Glutamatergic neuron (in vitro differentiated cells): ENCODE measurements at regions not wholly inside any gene's neighbourhood (a gene's known extent, or its start where the extent isn't known, plus 50 kb on each side); places are given as distances from the start of the nearest gene placed in this dataset.
"Not testable (repeated sequence)": the region's sequence is repeated elsewhere in the genome, so short reads cannot be mapped to it uniquely, and the experiment has no call there.

Experiments
- DNase-seq: peaks from one replicate; pipeline ENCODE4 v3.0.0; 2022
- H3K27ac Mint-ChIP-seq: one replicate; pipeline ENCODE4 v1.8.0; 2020; ENCODE audit warnings: mild to moderate bottlenecking, mixed read lengths, inconsistent platforms; ENCODE audit not compliant: unreplicated experiment
- H3K27me3 Mint-ChIP-seq: one replicate; pipeline ENCODE4 v1.8.0; 2020; ENCODE audit warnings: mild to moderate bottlenecking, moderate library complexity, mixed read lengths, inconsistent platforms; ENCODE audit not compliant: unreplicated experiment
- H3K36me3 Mint-ChIP-seq: one replicate; pipeline ENCODE4 v1.8.0; 2020; ENCODE audit warnings: mild to moderate bottlenecking, mixed read lengths, inconsistent platforms; ENCODE audit not compliant: unreplicated experiment
- H3K4me1 Mint-ChIP-seq: one replicate; pipeline ENCODE4 v1.8.0; 2020; ENCODE audit warnings: mild to moderate bottlenecking, low read depth, mixed read lengths, inconsistent platforms; ENCODE audit not compliant: unreplicated experiment
- H3K4me3 Mint-ChIP-seq: one replicate; pipeline ENCODE4 v1.8.0; 2020; ENCODE audit warnings: mild to moderate bottlenecking, mixed read lengths, inconsistent platforms; ENCODE audit not compliant: unreplicated experiment
- H3K9me3 Mint-ChIP-seq: one replicate; pipeline ENCODE4 v1.8.0; 2020; ENCODE audit warnings: mild to moderate bottlenecking, moderate library complexity, mixed read lengths, inconsistent platforms; ENCODE audit not compliant: unreplicated experiment
- CTCF ChIP-seq: fragments of 200-600 bp; sonication (generic); IDR thresholded peaks from one replicate; pipeline ENCODE4 v1.5.0; 2021; ENCODE audit not compliant: partially characterized antibody, unreplicated experiment

DNA sequence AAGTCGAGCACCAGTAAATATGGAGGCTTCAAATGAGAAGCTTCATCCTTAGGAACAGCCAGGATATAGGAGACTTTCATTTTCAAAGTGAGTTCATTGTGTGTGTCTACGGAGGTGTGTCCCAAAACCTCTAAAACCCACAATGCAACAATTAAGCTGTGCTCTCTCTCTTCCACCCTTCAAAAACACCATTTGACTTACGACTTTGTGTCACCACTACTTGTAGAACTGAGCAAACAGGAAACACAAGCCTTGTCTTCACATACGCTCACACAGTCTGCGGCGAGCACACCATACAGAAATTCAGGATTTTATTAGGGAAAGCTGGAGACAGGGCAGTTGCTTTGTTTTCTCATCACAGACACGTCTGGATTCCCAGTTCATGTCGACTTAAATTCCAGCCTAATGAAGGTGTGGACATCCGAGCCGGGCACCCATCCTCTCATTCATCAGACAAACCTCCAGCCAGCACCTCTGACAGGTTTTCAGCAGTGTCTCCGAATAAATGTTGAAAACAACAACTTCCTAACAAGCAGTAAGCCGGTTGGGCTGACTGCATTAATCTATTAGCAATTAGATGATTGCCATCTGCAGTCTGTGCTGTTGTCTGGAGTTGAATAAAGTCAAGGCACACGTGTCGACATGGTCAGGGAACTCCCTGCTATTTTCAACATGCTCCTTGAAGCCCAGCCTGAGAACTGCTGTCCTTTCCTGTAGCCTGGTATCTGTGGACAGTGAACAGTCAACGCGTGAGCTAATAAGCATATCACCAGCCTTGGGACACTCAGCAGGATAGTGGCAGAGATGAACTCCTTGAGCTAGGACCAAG, 1411.1 kb downstream of the BRD1 start:
- Mint-ChIP-seq H3K27ac (no peak overlapping the region), H3K36me3 (peaks cover 5% of the 10 kb centered on the region), H3K4me3 (no peak overlapping the region), H3K27me3 (peaks cover 2% of the 10 kb centered on the region), H3K9me3 (peaks cover 2% of the 10 kb centered on the region), H3K4me1 (no peaks in the 10 kb centered on the region)
- no peak for TF ChIP-seq CTCF
- no peak for DNase-seq

- Mint-ChIP-seq H3K9me3 (peaks cover 2% of the 10 kb centered on the region), H3K4me1 (no peaks in the 10 kb centered on the region), H3K4me3 (no peak overlapping the region), H3K36me3 (peaks cover 5% of the 10 kb centered on the region), H3K27me3 (no peaks in the 10 kb centered on the region), H3K27ac (no peak overlapping the region)
- TF ChIP-seq CTCF, result no peak
- no peak for DNase-seq
Measured at GRCh38 chr22:48415520-48415919, 1412.2 kb downstream of the BRD1 start.

- Mint-ChIP-seq H3K27me3 (no peaks in the 10 kb centered on the region), H3K36me3 (no peaks in the 10 kb centered on the region), H3K4me1 (no peaks in the 10 kb centered on the region), H3K27ac (no peak overlapping the region), H3K9me3 (peaks cover 2% of the 10 kb centered on the region), H3K4me3 (no peak overlapping the region)
- no peak for TF ChIP-seq CTCF
- DNase-seq, result no peak
Measured at GRCh38 chr22:48414651-48415050, 1413.0 kb downstream of the BRD1 start.

DNA sequence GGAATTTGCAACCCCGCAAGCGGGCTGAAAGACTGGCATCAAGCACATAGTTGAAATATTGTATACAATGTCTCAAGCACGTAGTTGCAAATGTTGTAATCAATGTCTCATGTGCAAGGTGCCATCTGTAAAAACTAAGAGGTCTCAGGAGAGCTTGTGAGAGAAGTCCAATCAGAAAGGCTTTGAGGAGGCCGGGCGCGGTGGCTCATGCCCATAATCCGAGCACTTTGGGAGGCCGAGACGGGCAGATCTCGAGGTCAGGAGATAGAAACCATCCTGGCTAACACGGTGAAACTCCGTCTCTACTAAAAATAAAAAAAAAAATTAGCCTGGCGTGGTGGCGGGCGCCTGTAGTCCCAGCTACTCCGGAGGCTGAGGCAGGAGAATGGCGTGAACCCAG, 1414.7 kb downstream of the BRD1 start:
- not testable (repeated sequence) for H3K9me3 Mint-ChIP-seq, H3K36me3 Mint-ChIP-seq, H3K4me1 Mint-ChIP-seq, DNase-seq, H3K27me3 Mint-ChIP-seq, H3K4me3 Mint-ChIP-seq, H3K27ac Mint-ChIP-seq

DNA sequence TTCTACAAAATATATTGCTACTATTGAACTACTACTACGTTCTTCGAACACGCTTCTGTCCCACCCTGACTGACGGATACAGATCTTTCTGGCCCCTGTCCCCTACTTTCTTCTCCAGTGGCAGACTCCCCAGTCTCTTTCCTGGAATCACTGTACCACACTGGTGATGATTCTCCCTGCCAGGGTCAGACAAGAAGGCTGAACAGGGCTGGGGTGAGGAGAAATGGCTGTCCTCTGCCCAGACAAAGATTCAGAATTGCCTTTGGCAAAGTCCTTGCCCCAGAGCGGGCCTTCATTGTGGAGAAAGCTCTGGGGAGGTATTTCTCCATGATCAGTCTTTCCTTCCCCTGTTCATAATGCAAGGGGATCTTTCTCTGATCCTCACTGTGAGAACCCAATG, 1417.1 kb downstream of the BRD1 start:
- TF ChIP-seq CTCF, result no peak
- H3K4me1 Mint-ChIP-seq, result no peaks in the 10 kb centered on the region
- H3K4me3 Mint-ChIP-seq, result no peak overlapping the region
- H3K9me3 Mint-ChIP-seq, result no peaks in the 10 kb centered on the region
- DNase-seq, result no peak
- H3K27ac Mint-ChIP-seq, result no peak overlapping the region
- peaks cover 7% of the 10 kb centered on the region for H3K36me3 Mint-ChIP-seq
- H3K27me3 Mint-ChIP-seq, result no peaks in the 10 kb centered on the region
